NCI-H1436 (cell line): ENCODE measurements at regions not wholly inside any gene's neighbourhood (a gene's known extent, or its start where the extent isn't known, plus 50 kb on each side); places are given as distances from the start of the nearest gene placed in this dataset.

ENCODE experiments used
- DNase-seq: peaks from one replicate; lab custom pipeline; 2025; lab: John Stamatoyannopoulos, UW

DNA sequence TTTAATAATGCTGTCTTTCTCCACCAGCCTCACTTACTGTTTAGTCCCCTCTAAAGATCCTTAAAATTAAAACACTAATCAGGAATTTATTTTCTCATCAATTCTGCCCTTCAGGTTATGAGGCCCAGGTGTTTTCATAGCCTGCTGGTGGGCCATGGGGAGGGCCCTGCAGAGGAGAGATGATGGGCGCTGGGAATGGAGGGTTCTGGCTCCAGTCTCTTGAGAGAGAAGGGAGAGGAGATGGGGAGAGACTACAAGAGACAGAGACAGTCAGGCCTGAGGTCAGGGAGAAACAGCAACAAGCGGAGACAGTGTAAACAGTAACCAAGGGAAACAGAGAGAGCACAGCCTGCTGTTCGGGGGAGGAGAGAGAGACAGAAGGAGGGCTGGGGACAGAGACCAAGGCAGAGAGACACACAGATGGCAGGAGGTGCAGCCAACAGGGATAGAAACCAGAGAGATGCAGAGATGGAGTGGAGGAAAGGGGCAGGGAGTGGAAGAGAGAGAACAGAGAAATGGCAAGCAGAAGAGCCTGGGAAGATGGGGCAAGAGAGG lies 187.3 kb upstream of the SYT13 start:
- DNase-seq, result no peak

DNA sequence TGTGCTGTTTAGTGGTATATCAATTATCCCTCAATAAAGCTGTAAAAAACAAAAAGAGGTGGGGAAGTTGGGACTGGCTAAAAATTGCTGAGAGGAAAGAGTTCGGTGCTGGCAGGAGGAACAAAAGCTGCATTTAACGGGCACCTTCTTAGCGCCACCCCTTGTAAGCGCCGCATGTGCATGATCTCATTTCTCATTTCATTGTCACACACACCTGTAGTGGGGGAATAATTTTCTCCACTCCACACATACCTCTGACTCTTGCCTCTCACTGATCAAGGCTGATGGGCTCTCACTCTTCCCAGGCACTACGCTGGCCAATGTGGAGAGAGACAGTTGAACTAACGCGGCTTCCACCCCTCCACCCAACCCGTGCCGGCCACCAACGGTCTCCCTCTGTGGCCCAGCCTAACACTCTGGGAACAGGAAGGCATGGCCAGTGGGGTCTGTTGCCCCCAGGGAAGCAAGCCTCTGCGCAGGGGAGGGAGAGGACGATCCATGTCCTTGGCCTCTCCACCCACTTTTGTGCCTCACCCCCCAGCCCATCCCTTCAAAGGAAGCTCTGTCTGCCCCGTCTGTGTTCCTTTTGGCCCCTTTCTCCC lies 186.7 kb upstream of the SYT13 start:
- no peak for DNase-seq

DNA sequence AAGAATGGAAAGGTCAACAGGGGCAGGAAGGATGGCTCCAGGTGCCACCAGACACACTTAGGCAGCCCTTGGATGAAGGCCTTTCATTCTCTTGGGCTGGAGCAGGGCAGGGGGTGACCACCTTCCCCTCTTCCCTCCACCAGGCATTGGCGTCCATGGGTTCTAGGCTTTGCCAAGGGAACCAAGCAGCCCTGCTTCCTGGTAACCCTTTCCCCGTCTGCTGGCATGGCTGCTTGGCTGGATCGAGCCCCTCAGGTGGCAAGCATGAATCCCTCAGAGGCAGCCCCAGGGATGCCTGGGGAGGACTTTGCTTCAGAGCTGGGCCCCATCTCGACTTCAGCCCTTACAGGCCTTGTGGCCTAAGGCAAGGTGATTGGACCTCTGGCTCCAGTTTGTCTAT lies 185.1 kb upstream of the SYT13 start:
- DNase-seq, result no peak

DNA sequence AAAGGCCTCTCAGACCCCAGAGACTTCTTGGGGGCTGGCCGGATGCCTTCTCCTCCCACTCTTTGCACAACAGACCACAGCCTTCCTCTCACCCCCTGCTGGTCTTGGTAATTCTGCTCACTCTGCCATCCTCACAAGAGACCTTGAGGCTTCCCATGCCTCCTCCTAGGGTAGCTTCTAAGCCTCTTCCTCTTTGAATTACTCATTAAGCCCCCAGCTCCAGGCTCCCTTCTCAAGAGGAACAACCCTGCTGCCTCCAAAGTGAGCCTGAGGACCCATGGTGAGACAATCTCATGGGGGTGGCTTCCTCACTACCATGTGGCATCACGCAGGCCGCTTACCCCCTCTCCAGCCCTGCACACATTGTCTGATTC lies 184.6 kb upstream of the SYT13 start:
- DNase-seq, result no peak

DNA sequence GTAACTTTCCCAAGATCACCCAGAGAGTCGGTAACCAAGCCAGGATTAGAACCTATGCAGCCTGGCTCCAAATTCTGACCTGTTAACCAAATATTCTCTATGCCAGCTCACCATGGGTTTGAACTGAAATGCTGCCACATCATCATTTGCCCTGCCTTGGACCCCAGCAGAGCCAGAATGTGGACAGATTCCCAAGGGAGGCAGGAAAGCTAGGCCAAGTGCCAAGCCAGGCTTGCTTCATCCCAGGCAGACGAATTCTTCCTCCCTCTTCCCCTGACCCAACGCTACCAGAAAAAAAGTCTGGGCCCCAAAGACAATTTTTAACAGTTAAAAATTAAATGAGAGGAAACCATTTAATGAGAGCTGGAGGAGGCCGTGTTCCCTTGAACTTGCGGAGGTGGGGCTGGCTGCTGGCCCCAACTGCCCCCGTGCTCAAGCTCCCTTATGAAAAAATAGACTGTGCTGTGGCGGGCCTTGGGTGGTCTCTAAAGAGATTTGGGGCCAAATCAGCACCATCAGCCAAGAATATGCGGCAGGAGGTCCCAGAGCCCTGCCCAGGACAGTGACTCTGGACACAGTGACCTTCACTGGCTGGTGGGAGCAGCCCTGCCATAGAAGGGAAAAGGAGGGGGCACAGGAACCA lies 184.1 kb upstream of the SYT13 start:
- no peak for DNase-seq

DNA sequence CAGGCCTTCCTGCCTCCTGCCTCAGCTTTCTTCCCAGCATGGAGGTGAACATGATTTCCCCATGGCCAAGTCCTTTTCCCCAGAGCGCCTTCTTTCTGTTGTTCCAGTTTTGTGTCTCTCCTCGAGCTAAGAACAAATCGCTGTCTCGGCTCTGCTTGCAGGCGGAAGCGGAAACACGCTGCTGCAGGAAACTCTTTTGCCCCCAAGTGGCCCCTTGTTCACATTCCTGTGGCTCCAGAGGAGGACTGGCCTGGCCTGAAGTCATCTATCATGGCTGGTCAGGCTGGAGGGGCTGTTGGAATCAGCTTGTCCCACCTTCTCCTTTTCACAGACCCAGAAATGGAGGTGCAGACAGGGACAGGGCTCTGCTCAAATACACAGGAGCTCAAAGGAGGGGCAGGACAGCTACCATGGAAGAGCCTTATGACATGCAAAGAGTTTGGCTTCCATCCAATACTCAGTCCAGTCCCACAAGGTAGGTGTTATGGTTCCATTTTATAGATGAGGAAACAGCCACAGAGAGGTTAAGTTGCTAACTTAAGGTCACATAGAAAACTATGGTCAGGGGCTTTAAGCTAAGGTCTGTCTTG lies 182.2 kb upstream of the SYT13 start:
- no peak for DNase-seq

GRCh38 chr11:45463541-45463940 lies 177.4 kb upstream of the SYT13 start:
- no peak for DNase-seq

DNA sequence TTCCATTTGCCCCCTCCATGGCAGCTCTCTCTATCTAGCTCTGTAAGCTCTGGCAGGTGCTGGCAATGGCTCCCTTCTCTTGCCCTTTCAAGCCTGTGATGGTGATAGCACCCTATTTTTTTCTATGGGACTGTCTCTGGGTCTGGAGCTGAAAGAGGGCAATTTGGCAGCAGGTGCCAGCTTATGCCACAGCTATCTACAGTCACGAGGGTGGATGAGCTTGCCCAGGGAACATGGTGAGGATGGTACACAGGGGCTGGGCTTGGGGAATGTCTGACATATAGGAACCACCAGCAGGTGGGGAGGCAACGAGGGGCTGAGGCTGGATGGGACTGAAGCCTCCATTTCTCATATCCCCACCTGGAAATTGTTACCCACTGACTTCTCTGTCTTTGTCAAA lies 175.4 kb upstream of the SYT13 start:
- DNase-seq, result no peak

GRCh38 chr11:45459491-45459890 lies 173.3 kb upstream of the SYT13 start:
- DNase-seq, result no peak

- no peak for DNase-seq
Observed at GRCh38 chr11:45458269-45458668, 172.1 kb upstream of the SYT13 start.

DNA sequence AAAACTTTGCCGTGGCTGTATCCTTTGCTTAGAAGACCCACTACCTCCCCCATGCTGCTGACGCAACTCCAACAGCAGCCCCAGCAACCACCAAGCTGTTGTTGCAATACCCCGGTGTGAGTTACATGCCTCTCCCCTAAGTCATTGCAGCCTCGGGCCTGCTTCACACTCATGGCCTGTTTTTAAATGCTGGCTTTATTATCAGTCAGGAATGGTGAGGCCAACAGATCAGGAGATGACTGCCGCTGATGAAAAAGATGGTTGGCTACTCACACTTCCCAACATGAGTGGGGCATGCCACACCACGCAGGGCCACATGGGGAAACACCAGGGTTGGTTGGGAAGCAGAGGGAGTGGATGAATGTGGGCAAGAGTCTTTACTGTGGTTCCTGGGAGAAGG lies 171.5 kb upstream of the SYT13 start:
- DNase-seq, result no peak

DNA sequence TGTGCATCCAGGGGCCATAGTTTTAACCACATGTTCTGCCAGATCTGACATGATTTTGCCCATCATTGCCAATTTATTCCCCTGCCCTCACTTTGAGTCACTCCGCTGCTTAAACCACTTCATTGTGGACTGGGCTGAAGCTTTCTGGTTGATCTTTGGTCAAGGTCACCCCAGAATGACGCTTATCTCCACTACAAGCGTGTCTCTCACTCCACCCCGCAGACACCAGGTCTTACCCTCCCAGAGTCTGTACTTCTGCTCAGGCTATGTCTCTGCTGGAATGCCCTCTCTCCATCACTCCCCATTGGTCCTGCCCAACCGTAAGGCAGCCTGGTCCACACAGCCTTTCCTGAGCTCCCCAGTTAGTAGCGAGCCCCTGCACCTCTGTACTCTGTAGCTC lies 170.5 kb upstream of the SYT13 start:
- no peak for DNase-seq

DNA sequence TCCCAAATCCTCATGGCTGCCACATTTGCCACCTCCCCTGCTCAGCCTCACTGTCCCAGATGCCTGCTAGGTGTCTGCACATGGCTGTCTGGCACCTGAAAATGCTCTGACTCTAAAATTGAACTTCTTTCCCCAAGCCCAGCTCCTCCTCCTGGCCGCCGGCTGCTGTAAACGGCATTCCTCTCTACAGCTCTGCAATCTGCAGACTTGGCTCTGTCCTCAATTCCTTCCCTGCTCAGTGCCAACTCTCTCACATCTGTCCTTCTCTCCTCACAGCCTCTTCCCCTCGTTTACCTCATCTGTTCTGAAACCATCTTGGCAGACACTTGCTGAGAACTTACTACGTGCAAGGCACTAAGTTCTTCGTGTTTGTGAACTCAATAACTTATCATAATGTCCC lies 169.4 kb upstream of the SYT13 start:
- DNase-seq, result no peak

DNA sequence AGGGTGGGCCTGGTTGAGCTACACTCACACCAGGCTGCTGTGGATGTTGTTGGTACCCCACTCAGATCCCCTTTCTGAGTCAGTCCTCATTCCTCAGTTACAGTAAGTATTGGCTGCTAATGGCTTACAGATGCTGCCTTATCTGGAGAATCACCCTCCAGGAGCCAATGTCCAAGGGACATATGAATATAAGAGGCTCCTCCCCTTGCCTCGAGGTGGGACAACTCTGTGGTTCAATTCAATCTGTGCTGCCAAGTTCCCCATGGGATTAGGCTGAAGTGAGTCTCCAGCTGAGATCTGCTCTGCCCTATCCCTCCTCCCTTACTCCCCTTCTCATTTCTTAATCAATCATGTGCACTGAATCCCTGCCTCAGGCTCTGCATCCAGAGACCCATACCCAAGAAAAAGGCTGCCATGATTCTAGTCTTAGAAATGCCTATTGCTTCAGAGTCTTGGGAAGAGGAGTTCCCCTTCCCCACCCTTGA lies 168.8 kb upstream of the SYT13 start:
- no peak for DNase-seq

DNA sequence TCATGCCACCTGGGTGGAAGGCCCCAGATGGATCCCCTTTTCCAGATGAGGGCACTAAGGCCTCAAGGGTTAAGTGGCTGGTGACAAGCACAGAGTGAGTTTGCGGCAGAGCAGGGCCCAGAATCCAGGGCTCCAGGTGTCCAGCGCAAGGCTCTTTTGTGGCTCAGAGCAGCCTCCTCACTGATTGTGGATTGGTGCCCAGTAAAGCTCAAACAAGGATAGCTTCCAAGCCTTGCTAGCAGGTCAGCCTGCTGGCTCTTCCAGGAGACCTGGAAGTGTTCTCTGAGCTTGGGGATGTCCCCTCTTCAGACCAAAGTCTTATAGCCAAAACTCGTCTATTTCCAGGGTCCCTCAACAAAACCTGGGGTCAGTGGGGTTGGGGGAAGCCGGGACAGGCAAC lies 167.6 kb upstream of the SYT13 start:
- DNase-seq, result no peak

- DNase-seq, result no peak
Observed at GRCh38 chr11:45451766-45452440, 165.8 kb upstream of the SYT13 start.

DNA sequence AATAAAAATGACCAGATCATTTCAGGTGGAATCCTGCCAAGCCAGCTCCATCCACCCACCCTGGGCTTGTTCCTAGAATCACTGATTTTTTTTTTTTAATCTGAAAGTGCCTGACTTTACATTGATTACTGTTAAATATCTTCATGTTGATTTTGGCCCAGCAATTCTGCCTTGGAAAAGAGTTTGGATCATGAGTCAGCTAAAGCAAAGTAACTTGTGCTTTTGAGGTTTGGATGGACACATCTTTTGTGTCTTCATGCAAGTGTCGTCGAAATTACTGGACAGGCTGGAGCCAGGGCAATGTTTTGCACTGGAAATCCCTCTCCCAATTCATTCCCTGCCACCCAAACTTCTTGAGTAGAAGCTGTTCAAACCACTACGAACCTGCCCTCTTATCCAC lies 164.0 kb upstream of the SYT13 start:
- no peak for DNase-seq

GRCh38 chr11:45449036-45449601 lies 163.0 kb upstream of the SYT13 start:
- DNase-seq, result no peak

GRCh38 chr11:45448561-45448960 lies 162.4 kb upstream of the SYT13 start:
- DNase-seq, result no peak

DNA sequence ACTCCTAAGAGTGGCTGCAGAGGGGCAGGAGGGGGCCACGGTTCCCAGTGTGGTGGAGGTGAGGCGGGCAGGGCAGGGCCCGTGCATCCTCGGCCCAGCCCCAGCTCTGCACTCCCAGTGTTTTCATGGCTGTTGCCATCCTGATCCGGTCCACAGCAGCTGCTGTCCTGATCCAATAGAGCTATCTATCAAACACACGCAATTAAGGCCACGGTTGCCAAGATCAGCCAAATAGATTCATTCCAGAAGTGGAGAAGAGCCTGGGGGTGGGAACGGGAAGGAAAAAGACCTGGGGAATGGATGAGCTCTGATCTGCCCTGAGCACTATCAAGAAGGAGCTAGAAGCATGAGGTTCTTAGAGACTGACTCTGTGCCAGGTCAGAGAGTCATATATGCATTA lies 160.9 kb upstream of the SYT13 start:
- DNase-seq, result no peak

DNA sequence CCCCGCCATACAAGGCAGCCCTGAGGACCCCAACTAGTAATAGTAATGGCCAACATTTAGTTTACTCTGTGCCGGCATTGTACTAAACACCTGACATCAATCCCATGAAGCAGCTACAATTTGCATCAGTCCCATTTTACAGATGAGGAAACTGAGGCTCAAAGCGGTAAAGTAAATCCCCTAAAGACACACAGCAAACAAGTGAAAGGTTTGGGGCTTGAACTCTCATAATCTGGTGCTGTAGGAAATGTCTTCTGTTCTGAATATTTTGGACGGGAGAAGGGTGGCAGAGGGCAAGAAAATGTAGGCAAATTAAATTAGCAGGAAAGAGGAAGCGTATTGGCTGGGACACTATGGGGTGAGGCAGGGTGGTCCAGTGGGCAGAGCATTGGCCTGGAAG lies 160.3 kb upstream of the SYT13 start:
- DNase-seq, result no peak

DNA sequence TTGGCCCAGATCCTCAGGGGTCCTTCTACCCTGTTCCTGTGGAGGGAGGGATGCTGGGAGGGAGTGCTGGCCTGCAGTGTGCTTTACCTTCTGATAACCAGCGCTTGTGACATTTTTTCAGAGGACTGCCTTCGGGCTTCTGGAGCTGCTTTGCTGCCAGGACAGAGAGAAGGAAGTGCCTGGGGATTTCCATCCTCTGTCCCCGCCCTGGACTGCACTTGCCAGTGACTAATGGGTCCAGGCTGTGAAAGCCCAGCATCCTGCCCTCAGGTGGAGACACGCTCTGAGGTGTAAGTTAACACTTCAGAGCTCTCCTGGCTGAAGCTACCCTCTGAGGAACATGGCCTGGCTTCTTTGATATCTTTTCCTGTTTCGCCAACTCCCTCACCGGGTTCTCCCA lies 158.7 kb upstream of the SYT13 start:
- DNase-seq, result no peak

DNA sequence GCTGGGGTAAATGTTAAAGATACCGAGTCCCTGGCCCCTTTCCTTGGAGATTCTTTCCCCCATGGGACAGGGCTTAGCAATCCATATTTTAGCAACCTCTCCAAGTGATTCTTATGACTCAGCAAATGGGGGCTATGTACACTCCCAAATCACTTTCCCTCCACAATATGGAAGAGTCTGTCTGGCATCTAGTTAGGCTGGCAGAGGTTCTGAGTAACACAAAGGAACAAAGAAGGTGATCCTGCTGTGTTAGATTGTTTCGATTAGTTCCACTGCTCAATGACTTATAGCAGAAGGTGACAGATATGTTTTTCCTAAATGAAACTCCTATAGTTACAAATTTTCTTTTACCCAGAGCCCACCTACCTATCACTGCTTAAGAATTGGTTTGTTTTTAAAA lies 154.0 kb upstream of the SYT13 start:
- DNase-seq, result no peak
